ENCODE measurements at regions not wholly inside any gene's neighbourhood (a gene's known extent, or its start where the extent isn't known, plus 50 kb on each side); places are given as distances from the start of the nearest gene placed in this dataset.

GRCh38 chr14:83664389-83664788 is 1865.6 kb upstream of the FLRT2 start:
- no peak for TF ChIP-seq CTCF (IDR thresholded peaks at IDR 0.05; ENCODE audit: poor library complexity, severe bottlenecking)
- TF ChIP-seq RAD21 (conservative IDR thresholded peaks at IDR 0.05) = no peak
- no peak for TF ChIP-seq EZH2 (IDR thresholded peaks at IDR 0.05; ENCODE audit: borderline replicate concordance, insufficient read depth, low read length, poor library complexity, severe bottlenecking)
